SU-DHL-6 (cell line): ENCODE measurements at regions not wholly inside any gene's neighbourhood (a gene's known extent, or its start where the extent isn't known, plus 50 kb on each side); places are given as distances from the start of the nearest gene placed in this dataset.

ENCODE experiments used
- EZH2phosphoT487 ChIP-seq: fragments of 200-600 bp; sonication (generic), shearing (Covaris generic); conservative IDR thresholded peaks from 2 replicates; pipeline ENCODE4 v1.6.1; 2018; ENCODE audit warnings: mild to moderate bottlenecking, antibody characterized with exemption, low read length, moderate library complexity, mixed read lengths
- TF ChIP-seq, protein P1 (sequence below): fragments of 200-600 bp; sonication (generic); IDR thresholded peaks from one replicate; pipeline ENCODE4 v1.5.1; 2017; ENCODE audit warnings: antibody characterized with exemption, mild to moderate bottlenecking, low read length, moderate library complexity; ENCODE audit not compliant: insufficient read depth, poor library complexity, severe bottlenecking

DNA sequence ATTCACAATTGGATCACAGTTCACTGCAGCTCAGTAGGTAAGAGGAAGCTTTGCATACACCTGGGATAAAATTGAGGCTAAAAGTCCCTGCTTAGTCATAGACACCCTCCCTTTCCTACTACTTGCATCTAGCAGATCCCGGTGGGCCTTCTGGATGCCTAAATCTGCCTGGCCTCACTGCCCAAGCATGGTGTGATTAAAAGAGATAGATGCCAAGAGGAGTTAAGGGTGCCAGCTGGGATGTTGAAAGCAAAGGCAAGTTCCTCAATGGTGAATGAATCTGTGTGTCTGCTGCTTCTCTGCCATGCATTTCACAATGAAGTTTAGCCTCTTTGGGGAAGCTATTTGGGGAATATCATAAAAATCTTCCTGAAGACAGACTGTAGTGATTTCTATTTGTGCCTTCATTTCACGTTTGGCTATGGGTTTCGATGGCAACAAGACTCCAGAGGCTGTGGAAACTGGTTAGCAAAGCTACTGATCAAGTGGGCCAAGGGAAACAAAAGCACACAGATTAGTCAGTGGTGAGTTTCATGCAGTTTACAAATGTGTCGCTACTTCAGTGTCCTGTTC lies 534.0 kb downstream of the ANKRD50 start:
- TF ChIP-seq, protein P1, sequence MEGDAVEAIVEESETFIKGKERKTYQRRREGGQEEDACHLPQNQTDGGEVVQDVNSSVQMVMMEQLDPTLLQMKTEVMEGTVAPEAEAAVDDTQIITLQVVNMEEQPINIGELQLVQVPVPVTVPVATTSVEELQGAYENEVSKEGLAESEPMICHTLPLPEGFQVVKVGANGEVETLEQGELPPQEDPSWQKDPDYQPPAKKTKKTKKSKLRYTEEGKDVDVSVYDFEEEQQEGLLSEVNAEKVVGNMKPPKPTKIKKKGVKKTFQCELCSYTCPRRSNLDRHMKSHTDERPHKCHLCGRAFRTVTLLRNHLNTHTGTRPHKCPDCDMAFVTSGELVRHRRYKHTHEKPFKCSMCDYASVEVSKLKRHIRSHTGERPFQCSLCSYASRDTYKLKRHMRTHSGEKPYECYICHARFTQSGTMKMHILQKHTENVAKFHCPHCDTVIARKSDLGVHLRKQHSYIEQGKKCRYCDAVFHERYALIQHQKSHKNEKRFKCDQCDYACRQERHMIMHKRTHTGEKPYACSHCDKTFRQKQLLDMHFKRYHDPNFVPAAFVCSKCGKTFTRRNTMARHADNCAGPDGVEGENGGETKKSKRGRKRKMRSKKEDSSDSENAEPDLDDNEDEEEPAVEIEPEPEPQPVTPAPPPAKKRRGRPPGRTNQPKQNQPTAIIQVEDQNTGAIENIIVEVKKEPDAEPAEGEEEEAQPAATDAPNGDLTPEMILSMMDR = no peak
- TF ChIP-seq EZH2phosphoT487 = no peak
